ENCODE measurements at regions not wholly inside any gene's neighbourhood (a gene's known extent, or its start where the extent isn't known, plus 50 kb on each side); places are given as distances from the start of the nearest gene placed in this dataset.
"Not testable (repeated sequence)": the region's sequence is repeated elsewhere in the genome, so short reads cannot be mapped to it uniquely, and the experiment has no call there.

DNA sequence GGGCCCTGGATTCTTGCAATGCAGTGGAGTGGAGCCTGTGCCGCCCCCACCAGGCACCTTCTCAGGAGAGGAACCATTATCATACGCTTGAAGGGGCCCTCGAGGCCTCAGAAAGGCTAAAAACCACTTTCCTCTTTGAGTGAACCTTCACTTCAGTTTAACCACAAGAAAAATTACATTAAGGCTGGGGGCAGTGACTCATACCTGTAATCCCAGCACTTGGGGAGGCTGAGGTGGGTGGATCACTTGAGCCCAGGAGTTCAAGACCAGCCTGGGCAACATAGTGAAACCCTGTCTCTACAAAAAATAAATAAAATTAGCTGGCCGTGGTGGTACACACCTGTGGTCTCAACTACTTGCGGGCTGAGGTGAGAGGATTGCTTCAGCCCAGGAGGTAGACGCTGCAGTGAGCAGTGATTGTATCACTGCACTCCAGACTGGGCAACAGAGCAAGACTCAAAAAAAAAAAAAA lies 165.8 kb upstream of the GRK3 start:
- not testable (repeated sequence) for DNase-seq

- DNase-seq, result no peak
Observed at GRCh38 chr22:25399649-25400151, 164.8 kb upstream of the GRK3 start.

GRCh38 chr22:25402160-25402500 lies 162.3 kb upstream of the GRK3 start:
- DNase-seq, result no peak

DNA sequence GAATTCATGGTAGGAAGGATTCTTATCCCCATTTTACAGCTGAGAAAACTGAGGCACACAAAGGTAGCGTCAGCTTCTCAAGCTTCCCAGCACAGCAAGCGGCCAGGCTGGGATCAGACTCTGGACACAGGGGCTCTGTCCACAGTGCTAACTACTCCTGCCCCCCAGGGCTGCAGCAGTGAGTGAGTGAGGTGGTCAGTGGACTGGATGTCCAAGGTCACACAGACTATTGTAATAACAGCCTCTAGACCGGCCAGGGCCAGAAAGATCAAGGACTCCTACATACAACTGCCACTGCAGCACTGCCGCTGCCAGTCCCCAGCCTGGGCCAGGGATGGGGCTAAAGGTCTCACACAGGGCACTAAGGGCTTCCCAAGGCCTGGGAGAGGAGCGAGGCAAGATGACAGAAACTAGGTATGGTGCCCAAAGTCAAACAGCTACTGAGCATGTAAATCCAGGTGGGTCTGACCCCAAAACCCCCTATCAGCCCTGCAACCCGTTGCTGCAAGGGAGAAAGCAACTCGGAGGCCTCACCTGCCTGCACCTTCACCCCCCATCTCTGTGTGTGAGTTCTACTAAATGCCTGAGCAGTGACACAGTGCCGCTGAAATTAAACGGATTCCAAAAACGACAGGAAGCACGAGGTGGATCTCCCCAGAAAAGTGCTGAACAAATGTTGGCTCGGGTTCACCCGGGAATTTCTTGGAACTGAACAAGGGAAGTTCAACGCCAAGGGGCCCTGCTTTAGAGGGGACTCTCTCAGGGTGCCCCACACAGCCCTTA lies 161.8 kb upstream of the GRK3 start:
- no peak for DNase-seq

DNA sequence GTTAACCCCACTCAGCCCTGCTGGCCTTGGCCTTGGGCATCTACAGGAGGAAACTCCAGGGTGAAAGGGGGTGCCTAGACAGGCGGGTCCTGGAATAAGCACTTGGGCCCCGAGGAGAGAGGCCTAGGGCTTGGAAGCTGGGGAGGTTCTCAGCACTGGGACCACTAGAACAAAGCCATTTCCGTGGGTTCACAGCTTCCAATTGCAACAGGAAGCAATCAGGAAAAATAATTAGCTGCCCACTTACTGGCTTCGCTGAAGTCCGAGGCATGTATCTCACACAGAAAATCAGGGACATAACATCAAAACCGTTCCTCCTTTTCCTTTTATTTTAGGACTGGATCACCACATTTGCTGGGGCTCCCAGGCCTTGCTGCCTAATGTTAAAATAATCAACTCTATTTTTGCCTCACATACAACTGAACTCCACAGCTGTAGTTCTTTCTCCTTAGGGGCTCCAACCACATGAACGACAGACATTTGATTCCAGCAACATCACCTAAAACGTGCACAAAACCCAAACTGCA lies 161.1 kb upstream of the GRK3 start:
- DNase-seq, result no peak

DNA sequence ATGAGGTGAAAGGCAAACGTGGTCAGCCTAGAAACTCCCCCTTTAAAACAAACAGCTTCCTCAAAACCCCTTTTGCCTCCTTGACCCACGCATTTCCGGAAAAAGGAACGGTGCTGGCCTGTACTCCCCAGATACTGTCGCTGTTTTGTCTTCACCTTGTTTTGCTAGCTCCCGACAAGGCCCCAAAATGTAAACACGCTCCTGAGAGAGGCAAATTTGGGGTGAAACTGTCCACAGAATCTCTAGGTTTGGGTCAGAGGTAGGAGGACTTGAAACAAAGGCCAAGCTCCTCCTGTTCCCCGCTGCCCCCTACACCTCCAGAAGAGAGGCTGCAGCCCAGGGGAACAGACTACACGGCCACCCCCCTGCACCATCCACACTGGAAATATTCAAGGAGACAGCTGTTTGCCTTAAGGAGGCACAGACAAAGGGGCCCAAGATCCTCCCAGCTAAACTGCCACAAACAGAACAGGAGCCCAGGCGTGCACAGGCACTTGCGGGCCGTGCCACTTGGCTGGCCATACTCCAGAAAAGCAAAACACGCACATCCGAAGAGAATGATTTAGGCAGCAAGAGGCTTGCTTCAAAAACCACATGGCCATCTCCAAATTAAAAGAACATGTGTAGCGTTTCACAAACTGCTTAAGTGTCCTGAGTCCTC lies 160.5 kb upstream of the GRK3 start:
- DNase-seq, result no peak

- DNase-seq, result no peak
Observed at GRCh38 chr22:25404556-25404927, 159.9 kb upstream of the GRK3 start.

DNA sequence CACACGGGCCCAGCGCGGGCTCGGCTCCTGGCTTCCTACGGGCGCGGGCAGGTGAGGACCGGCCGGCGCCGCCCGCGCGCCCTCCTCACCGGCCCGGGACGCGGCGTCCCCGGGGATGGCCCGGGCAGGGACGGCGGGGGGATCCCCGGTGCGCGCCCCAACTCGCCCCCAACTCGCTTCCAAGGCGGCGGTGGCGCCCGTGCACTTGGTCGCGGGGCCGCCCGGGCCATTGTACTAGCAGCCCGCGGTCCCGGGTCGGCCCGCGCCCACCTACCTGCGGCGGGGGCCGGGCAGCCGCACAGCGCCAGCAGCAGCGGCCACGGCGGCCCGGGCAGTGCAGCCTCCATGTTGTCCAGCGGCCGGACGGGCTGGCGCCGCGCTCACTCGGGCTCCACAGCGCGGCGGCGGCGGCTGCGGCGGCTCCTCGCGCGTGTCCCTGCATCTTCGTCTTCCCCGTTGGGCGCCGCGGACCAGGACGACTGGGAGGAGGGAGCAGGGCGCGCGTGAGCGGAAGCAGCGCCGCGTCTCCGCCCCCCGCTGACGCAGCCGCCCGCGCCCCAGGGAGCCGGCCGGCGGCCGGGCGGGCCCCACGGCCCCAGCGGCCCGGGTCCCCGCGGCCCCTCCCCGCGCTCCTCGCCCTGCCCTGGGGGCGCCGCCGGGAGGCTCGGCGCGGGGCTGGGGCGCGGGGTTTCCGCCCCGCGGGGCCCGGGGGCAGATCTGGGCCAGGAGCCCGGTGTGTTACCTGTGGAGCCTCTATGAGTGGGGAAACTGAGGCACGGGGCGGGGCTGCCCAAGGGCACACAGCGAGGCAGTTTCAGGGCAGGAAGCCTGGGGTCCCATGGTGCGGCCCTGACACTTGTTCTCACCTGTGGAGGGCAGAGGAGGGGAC lies 159.3 kb upstream of the GRK3 start:
- DNase-seq, result peak; percentile 7

GRCh38 chr22:25405841-25406509 lies 158.5 kb upstream of the GRK3 start:
- DNase-seq, result no peak

GRCh38 chr22:25406510-25407210 lies 157.8 kb upstream of the GRK3 start:
- no peak for DNase-seq

DNA sequence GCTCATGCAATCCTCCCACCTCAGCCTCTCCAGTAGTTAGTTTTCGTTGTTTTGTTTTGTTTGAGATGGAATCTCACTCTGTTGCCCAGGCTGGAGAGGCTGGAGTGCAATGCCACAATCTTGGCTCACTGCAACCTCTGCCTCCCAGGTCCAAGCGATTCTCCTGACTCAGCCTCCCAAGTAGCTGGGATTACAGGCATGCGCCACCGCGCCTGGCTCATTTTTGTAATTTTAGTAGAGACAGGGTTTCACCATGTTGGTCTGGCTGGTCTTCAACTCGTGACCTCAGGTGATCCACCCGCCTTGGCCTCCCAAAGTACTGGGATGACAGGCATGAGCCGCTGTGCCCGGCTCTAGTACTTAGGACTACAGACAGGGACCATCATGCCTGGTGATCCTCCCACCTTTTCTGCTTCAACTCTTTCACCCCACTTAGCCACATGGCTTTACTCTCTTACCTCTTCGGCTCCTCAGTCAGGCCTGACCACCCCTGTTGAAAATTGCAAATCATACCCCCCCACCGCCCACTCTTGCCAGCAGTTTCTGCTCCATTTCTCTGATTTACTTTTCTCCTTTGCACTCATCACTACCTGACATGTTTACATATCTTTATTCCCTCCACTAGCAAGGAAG lies 157.1 kb upstream of the GRK3 start:
- no peak for DNase-seq

DNA sequence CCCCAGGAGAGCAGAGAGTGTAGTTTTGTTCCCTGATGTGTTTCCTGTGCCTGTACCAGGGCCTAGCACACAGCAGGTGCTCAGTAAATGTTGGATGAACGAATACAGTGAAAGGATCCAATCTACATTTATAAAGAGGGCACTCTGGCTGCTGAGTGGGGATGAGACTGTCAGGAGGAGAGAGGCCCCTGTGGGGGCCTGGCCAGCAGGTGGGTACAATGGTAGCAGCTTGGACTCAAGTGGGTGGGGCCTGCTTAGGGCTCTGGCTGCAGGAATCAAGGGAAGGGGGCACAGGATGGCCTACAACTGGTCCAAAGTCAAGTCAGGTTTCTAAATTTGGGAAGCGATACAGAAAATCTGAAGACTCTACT lies 156.6 kb upstream of the GRK3 start:
- DNase-seq, result no peak

DNA sequence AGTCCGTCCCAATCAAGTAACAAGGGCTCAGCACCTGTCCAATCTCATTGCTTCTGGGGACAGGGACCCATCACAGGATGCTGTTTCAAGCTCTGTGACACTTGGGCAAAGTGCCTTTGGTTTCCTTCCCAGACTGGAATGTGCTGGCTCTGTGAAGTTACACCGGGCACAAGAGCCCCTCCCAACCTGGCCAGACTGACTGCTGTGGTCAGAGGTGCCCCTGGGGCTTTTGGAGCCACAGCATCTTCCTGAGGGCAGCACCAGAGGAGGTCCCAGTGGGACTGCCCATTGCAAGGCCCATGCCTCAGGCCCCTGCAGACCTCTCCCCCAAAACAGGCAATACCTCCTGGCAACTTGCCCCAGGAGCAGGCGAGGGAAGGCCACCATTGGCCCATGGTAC lies 155.2 kb upstream of the GRK3 start:
- no peak for DNase-seq

- no peak for DNase-seq
Observed at GRCh38 chr22:25410849-25411248, 153.6 kb upstream of the GRK3 start.

DNA sequence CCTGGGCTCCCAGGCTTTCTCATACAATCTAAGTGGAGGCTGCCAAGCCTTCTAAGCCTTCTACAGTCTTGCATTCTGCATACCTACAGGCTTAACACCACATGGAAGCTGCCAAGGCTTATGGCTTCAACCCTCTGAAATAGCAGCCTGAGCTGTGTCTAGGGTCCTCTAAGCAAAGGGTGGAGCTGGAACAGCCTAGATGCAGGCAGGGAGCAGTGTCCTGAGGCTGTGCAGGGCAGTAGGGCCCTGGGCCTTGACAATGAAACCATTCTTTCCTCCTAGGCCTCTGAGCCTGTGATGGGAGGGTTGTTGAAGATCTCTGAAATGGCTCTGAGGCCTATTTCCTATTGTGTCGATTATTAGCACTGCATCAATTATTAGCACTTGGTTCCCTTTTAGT lies 150.9 kb upstream of the GRK3 start:
- no peak for DNase-seq

DNA sequence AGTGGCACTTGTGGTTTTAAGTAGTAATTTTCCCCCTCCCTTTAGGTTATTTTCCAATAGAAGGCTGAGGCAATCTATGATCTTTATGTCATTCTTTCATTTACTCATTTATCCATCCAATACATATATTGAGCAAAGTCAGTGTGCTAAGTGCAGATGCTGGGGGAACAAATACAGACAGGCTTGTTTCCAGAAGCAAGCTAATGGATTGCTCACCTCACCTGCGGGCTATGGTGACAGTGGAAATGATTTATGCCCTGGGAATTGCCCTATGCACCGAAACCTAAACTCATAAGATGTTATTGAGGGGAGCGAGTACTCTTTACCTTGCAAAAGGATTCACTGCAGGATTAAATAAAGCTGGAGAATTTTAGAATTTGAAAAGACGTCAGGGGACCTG lies 148.7 kb upstream of the GRK3 start:
- not testable (repeated sequence) for DNase-seq

DNA sequence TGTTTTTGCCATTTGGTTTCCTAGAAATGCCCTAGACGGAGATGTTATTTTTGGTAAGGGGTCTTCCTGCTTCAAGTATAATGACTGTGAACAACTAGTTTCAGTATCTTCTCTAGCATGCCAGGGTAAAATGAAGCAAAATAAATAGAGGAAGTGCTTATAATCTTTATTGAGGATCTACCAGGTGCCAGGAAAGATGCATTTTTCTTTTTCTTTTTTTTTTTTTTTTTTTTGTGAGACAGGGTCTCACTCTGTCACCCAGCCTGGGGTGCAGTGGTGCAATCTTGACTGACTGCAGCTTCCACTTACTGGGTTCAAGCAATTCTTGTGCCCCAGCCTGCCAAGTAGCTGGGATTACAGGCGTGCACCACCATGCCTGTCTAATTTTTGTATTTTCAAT lies 146.6 kb upstream of the GRK3 start:
- DNase-seq, result not testable (repeated sequence)

DNA sequence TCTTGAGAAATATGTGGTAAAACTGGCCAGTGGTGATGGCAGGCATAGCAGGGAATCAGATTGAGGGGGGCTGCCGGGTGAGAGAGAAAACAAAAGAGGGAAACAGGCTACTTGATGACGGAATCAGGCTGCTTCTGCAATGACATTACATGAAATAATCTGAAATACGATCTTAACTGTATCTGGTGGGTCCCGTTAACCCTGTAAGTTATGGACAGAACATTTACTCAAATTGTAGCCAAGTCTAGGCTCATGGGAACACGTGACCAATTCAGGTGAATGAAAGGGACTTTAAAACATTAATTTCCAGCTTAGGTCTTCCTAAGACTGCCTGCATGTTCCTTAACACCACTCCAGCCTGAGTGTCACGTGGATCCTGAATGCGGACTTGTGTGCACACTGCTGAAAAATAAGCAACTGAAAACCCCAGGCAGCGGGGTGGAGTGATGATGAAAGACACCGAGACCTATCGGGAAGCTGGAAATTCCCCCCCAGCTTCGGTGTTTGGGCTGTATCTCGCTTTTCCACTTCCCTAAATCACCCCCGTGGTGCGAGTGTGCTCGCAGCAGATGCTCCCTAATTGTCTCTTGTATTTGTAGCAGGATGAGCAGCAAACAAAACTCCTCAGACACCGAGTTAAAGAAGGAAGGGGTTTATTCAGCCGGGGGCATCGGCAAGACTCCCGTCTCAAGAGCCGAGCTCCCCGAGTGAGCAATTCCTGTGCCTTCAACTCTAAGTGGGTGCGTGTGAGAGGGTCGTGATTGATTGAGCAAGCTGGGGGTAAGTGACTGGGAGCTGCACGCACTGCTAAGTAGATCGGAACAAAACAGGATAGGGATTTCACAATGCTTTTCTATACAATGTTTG lies 145.0 kb upstream of the GRK3 start:
- no peak for DNase-seq

DNA sequence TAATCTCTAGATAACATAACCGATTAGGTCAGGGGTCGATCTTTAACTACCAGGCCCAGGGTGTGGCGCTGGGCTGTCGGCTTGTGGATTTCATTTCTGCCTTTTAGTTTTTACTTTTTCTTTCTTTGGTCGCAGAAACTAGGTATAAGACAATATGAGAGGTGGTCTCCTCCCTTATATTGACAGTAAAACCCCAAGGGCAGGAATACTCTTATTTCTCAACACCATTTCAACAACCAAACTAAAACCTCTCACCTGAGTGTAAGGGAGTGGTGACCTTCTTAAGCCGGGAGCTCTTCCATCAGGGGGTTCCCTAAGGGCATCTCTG lies 144.4 kb upstream of the GRK3 start:
- DNase-seq, result not testable (repeated sequence)

DNA sequence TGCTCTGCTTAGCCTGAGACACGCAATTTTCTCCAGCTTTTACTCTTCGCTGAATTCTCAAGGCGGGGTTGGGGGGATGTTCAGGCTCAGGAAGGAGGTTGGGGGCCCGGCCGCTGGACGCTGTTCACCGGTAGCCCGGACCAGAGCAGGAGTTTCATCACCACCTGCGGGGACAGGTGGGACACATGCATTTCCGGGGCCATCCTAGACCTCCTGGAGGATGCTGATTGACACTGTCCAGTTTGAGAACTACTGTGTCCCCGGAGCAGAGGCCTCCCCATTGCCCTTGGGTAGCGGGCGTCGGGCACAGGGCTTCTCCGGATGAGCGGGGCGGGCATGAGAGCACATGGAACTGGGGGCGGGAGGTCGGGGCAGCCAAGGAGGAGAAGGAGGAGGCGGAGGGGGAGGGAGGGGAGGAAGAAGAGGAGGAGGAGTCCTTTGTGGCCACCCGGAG lies 144.0 kb upstream of the GRK3 start:
- DNase-seq, result no peak
